Natural killer cell (primary cell): ENCODE measurements at regions not wholly inside any gene's neighbourhood (a gene's known extent, or its start where the extent isn't known, plus 50 kb on each side); places are given as distances from the start of the nearest gene placed in this dataset.

Experiments used
- ATAC-seq, 3 donors: fragments of 150-1000 bp in 2 of 3; fragments of 200-7000 bp in 1 of 3; cut with Tn5 transposase; 1 replicate in 1 of 3; 2 replicates in 2 of 3; pipeline ENCODE4 v1.10.0; 2021; ENCODE audit warnings: mild to moderate bottlenecking in 2 of 3, moderate library complexity in 2 of 3
- DNase-seq, 2 donors: peaks; one replicate each; pipeline versions ENCODE4 v3.0.0 to v3.0.0-alpha.2; 2013 to 2021; ENCODE audit warnings: mixed read lengths in 1 of 2
- H3K27ac ChIP-seq: one replicate; pipeline ENCODE4 v1.5.1; 2013; ENCODE audit warnings: mild to moderate bottlenecking, low read length
- H3K27me3 ChIP-seq: one replicate; pipeline ENCODE4 v1.6.1; 2013; ENCODE audit warnings: low read length; ENCODE audit not compliant: control insufficient read depth, insufficient read depth
- H3K36me3 ChIP-seq: one replicate; pipeline ENCODE4 v1.6.1; 2013; ENCODE audit warnings: low read length; ENCODE audit not compliant: control insufficient read depth, insufficient read depth
- H3K4me1 ChIP-seq: one replicate; pipeline ENCODE4 v1.6.1; 2013; ENCODE audit warnings: low read length; ENCODE audit not compliant: control insufficient read depth, insufficient read depth
- H3K4me3 ChIP-seq: one replicate; pipeline ENCODE4 v1.5.1; 2013; ENCODE audit warnings: low read length
- H3K9me3 ChIP-seq: one replicate; pipeline ENCODE4 v1.6.1; 2013; ENCODE audit warnings: low read length; ENCODE audit not compliant: control insufficient read depth, insufficient read depth
- H3K27ac Mint-ChIP-seq, 2 donors: one replicate each; pipeline ENCODE4 v1.8.0; 2022; ENCODE audit warnings: mild to moderate bottlenecking in 2 of 2, mixed read lengths in 2 of 2, moderate library complexity in 1 of 2
- H3K27me3 Mint-ChIP-seq, 2 donors: one replicate each; pipeline ENCODE4 v1.8.0; 2022; ENCODE audit warnings: low read depth in 2 of 2, mixed read lengths in 2 of 2
- H3K36me3 Mint-ChIP-seq: one replicate; pipeline ENCODE4 v1.8.0; 2022; ENCODE audit warnings: mixed read lengths
- H3K4me1 Mint-ChIP-seq, 2 donors: one replicate each; pipeline ENCODE4 v1.8.0; 2022; ENCODE audit warnings: mixed read lengths in 2 of 2
- H3K4me3 Mint-ChIP-seq: one replicate; pipeline ENCODE4 v1.8.0; 2022; ENCODE audit warnings: mild to moderate bottlenecking, moderate library complexity, mixed read lengths
- H3K9me3 Mint-ChIP-seq, 2 donors: one replicate each; pipeline ENCODE4 v1.8.0; 2022; ENCODE audit warnings: mixed read lengths in 2 of 2
- CTCF ChIP-seq: fragments of 200-600 bp; IDR thresholded peaks from one replicate; pipeline ENCODE4 v1.8.0; 2022; ENCODE audit warnings: antibody characterized with exemption
- WGBS: methylation state at CpG from one replicate; pipeline ENCODE4 v1.1.7; 2013; ENCODE audit warnings: missing lambda C conversion rate; ENCODE audit not compliant: insufficient coverage; 5-methylcytosine and 5-hydroxymethylcytosine counted together
- intact Hi-C: fragments of 100-400 bp; cut with micrococcal nuclease; formaldehyde crosslinking; loops from one replicate; pipeline ENCODE4 v1.14.2; 2022

GRCh38 chr6:141152951-141153350, 979.8 kb upstream of the GJE1 start:
- no peaks in the 10 kb centered on the region for H3K27me3 ChIP-seq
- no peak overlapping the region for H3K4me3 ChIP-seq
- no peak overlapping the region for H3K27ac Mint-ChIP-seq
- H3K36me3 ChIP-seq: no peaks in the 10 kb centered on the region
- no peak for DNase-seq
- no peak overlapping the region for H3K27ac ChIP-seq
- whole genome bisulfite sequencing: 75% methylated on average over 1 of the region's 1 CpG
- H3K4me3 Mint-ChIP-seq: no peak overlapping the region
- intact Hi-C loops: no loop called here
- no peak for ATAC-seq
- H3K27me3 Mint-ChIP-seq: no peaks in the 10 kb centered on the region
- H3K9me3 ChIP-seq: no peaks in the 10 kb centered on the region
- TF ChIP-seq CTCF: no peak
- no peaks in the 10 kb centered on the region for H3K36me3 Mint-ChIP-seq
- no peaks in the 10 kb centered on the region for H3K4me1 ChIP-seq
- no peaks in the 10 kb centered on the region for H3K4me1 Mint-ChIP-seq
- H3K9me3 Mint-ChIP-seq: peaks cover 4 to 6% of the 10 kb centered on the region in 2 donors

- H3K4me1 ChIP-seq: no peaks in the 10 kb centered on the region
- DNase-seq (no peak), ATAC-seq (no peak)
- Mint-ChIP-seq H3K36me3 (no peaks in the 10 kb centered on the region), H3K9me3 (peaks cover 4 to 6% of the 10 kb centered on the region in 2 donors), H3K4me1 (no peaks in the 10 kb centered on the region), H3K4me3 (no peak overlapping the region), H3K27me3 (no peaks in the 10 kb centered on the region), H3K27ac (no peak overlapping the region)
- H3K36me3 ChIP-seq: no peaks in the 10 kb centered on the region
- 86% methylated on average over 3 of the region's 3 CpGs for WGBS
- H3K4me3 ChIP-seq: no peak overlapping the region
- H3K27ac ChIP-seq: no peak overlapping the region
- TF ChIP-seq CTCF: no peak
- intact Hi-C loops: no loop called here
- H3K9me3 ChIP-seq: no peaks in the 10 kb centered on the region
- H3K27me3 ChIP-seq: no peaks in the 10 kb centered on the region
Measured at GRCh38 chr6:141151710-141152417, 980.9 kb upstream of the GJE1 start.

- Histone ChIP-seq H3K27ac (no peak overlapping the region), H3K4me3 (no peak overlapping the region), H3K4me1 (no peaks in the 10 kb centered on the region), H3K36me3 (no peaks in the 10 kb centered on the region), H3K9me3 (no peaks in the 10 kb centered on the region), H3K27me3 (no peaks in the 10 kb centered on the region)
- DNase-seq: no peak
- intact Hi-C loops: no loop called here
- no peak overlapping the region for H3K4me3 Mint-ChIP-seq
- no peaks in the 10 kb centered on the region for H3K36me3 Mint-ChIP-seq
- H3K27ac Mint-ChIP-seq: no peak overlapping the region
- H3K4me1 Mint-ChIP-seq: no peaks in the 10 kb centered on the region
- TF ChIP-seq CTCF: no peak
- no peak for ATAC-seq
- H3K27me3 Mint-ChIP-seq: no peaks in the 10 kb centered on the region
- H3K9me3 Mint-ChIP-seq: peaks cover 0 to 2% of the 10 kb centered on the region in 2 donors
- WGBS: 86% methylated on average over 1 of the region's 2 CpGs
Measured at GRCh38 chr6:141141870-141142269, 990.9 kb upstream of the GJE1 start.

- H3K36me3 ChIP-seq: no peaks in the 10 kb centered on the region
- H3K4me1 Mint-ChIP-seq: no peaks in the 10 kb centered on the region
- no peak overlapping the region for H3K27ac Mint-ChIP-seq
- H3K27me3 ChIP-seq: no peaks in the 10 kb centered on the region
- no peak for TF ChIP-seq CTCF
- ATAC-seq (no peak), DNase-seq (no peak)
- no peaks in the 10 kb centered on the region for H3K9me3 ChIP-seq
- intact Hi-C loops: no loop called here
- no peak overlapping the region for H3K4me3 Mint-ChIP-seq
- H3K4me1 ChIP-seq: no peaks in the 10 kb centered on the region
- H3K27ac ChIP-seq: no peak overlapping the region
- H3K9me3 Mint-ChIP-seq: peaks cover 0 to 2% of the 10 kb centered on the region in 2 donors
- H3K4me3 ChIP-seq: no peak overlapping the region
- no peaks in the 10 kb centered on the region for H3K27me3 Mint-ChIP-seq
- no peaks in the 10 kb centered on the region for H3K36me3 Mint-ChIP-seq
Measured at GRCh38 chr6:141140905-141141304, 991.8 kb upstream of the GJE1 start.
